GM19324 (cell line): ENCODE measurements at regions not wholly inside any gene's neighbourhood (a gene's known extent, or its start where the extent isn't known, plus 50 kb on each side); places are given as distances from the start of the nearest gene placed in this dataset.

Experiments used
- ATAC-seq: cut with Tn5 transposase; IDR thresholded peaks from one replicate; pipeline ENCODE4 v1.9.1; 2021; ENCODE audit warnings: mild to moderate bottlenecking, moderate library complexity; ENCODE audit not compliant: unreplicated experiment, low FRiP score

DNA sequence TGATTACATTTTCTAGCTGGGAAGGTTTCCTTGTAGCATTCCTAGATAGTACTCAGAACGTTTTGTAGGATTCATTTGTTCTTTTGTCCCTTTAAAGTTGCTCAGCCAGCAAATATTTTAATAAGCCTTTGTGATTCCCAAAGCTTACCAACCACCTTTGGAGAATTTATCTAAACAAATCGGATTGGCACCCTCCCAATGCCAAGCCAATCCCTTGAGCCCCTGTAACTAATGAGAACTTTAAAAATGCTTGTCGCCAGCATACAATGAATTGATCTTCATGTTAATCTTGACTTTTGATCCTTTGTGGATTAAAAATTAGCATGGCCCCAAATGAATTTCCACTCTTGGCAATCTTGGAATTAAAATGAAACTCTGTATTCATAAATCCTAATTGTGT, 559.5 kb downstream of the UTRN start:
- no peak for ATAC-seq

DNA sequence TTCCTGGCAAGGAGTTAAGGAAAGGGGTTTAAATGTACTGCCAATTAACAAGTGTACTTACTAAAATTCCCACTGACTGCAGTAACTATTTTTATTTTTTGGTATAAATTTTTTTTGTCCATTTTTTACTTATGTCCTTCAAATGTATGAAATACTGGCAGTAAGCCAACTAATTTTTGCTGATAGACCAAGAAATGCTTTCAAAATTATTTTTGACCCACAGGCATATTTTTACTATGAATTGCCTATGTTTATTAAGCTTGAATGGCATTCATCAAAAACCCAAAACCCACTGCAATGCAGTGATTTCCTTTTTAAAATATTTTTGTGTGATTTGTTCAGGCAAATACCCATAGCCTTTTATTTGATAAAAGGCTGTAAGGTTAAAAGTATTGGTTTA, 560.1 kb downstream of the UTRN start:
- ATAC-seq, result no peak

DNA sequence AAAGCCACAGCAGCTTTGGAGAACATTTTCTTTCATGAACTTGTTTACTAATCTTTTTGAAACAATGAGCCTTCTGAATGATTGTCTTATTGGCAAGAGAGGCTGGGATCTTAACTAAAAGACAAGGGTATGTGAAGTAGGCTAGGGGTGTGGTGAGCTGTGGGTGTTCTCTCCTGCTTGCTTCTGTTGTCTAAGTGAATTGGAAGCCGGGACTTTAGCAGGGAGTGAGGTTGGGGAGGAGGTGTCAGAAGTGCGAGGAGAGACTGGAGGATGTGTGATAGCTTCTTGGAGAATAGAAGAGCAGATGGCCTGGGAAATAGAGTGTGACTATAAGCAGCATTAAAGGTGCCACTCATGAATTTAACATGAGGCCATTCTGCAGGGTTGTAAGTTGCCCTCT, 562.8 kb downstream of the UTRN start:
- ATAC-seq, result no peak

DNA sequence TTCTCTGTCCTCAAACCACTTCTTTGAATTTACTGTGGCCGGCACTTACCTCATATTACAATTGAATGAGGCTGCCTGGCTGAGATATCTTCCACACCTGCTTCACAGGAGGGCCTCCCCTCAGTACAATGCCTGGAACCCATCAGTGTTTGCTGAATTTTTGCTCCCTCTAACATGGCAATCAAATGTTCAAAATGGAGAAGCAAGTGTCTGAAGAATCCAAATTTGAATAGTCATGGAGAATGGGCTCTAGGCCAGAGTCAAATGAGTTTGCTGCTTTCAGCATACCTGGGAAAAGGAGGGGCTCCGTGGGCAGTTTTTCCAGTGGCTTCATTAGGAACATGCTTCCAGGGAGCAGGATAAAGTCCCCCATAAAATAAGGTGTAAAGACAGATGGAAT, 564.8 kb downstream of the UTRN start:
- no peak for ATAC-seq

DNA sequence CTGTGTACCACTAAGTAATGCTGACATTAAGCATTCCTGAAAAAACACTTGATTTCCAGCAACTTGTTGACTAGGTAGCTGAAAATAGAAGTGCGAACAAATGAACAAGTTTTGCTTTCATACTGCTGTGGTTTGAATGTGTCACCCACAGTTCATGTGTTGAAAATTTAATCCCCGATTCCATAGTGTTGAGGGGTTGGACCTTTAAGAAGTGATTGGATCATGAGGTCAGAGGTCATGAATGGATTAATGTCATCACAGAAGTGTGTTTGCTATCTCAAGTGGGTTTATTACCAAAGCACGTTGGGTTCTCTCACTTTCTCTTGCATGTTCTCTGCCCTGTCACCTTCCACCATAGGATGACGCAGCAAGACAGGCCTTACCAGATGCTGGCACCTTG, 568.5 kb downstream of the UTRN start:
- no peak for ATAC-seq

DNA sequence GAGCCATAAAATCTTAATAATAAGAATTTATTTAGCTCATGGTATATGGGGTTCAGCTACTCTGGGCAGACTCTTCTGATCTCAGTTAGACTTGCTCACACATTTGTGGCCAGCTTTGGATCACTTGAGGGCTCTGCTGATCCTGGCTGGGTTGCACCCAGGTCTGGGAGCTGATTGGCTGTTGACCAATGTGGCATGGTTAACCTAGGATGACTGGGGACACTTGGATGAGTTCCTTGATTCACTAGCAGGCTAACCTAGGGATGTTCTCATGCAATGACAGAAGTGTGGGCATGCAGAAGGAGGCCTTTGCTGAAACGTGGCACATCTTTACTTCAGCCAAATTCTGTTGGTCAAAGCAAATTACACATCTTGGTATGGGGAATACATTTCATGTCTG, 569.5 kb downstream of the UTRN start:
- no peak for ATAC-seq

DNA sequence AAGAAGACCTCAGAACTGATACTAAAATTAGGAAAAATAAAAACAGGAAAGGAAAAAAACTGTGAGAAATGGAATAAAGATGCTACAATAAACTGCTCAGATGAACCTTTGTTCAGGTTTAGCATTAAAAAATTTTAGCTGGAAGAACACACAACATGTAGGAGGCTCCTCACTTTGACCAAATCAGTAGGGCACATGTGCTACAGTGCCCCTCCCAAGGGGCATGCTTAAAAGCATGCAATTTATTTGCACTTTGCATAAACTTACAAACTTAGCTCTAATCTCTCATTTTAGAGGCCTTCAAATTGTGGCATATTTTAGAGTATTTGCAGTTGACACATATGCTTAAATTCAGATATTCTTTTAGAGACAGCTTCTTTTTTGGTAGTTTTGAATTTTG, 570.2 kb downstream of the UTRN start:
- no peak for ATAC-seq

DNA sequence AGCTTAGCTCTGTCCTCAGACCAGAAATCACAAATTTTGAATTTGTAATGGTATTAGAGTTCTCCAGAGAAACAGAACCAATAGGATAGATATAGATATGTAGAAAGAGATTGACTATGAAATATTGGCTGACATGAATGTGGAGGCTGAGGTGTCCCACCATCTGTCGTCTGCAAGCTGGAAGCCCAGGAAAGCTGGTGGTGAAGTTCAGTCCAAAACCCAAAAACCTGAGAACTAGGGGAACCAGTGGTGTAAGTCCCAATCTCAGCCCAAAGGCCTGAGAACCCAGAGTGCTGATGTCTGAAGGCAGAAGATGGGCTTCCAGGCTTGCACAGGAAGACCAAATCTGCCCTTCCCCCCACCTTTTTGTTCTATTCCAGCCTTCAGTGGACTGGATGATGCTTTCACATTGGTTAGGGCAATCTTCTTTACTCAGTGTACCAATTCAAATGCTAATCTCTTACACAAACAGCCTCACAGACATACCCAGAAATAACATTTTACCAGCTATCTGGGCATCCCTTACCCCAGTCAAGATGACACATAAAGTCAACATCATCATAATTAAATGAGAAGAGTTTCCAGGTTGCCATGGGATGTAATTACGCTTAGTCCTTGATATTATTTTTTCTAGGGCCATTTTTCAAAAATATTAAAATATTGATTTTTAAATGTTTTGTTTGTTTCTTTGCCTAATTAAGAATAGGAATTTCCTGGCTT, 570.8 kb downstream of the UTRN start:
- ATAC-seq, result no peak

DNA sequence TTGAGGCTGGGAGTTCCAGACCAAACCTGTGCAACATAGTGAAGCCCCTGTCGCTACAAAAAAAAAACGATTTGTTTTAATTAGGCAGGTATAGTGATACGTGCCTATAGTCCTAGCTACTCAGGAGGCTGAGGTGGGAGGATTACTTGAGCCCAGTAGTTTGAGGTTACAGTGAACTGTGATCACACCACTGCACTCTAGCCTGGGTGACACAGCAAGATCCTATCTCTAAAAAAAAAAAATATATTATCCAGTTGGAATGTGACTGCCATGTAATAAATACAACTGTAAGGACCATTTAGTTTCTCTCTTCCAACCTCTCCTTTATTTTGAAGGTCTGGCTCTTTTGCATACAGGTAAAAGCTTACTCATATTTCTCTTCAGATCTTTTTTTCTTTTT, 571.5 kb downstream of the UTRN start:
- ATAC-seq, result no peak

DNA sequence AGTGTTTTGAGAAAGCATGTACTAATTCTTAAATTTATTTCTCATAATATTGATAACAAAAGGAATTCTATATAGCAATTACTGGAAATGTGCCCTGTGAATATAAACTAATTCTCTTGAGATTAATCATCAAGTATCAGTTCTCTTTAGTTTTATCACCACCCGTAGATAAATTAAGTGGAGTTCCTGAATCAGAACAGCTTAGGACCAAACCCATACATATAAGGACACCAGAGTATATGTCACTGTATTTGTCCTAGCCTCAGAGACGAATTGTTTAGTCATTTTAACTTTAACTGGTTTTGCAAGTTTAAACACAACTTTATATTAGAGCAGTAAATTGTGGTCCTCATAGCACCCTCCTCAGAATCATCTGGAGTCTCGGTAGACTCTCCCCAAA, 572.0 kb downstream of the UTRN start:
- no peak for ATAC-seq

DNA sequence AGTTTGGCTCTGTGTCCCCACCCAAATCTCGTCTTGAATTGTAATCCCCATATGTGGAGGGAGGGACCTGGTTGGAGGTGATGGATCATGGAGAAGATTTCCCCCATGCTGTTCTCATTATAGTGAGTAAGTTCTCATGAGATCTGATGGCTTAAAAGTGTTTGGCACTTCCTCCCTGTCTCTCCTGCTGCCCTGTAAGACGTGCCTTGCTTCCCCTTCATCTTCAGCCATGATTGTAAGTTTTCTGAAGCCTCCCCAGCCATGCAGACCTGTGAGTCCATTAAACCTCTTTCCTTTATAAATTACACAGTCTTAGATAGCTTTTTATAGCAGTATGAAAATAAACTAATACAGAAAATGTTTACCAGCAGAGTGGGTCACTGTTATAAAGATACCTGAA, 577.6 kb downstream of the UTRN start:
- no peak for ATAC-seq

DNA sequence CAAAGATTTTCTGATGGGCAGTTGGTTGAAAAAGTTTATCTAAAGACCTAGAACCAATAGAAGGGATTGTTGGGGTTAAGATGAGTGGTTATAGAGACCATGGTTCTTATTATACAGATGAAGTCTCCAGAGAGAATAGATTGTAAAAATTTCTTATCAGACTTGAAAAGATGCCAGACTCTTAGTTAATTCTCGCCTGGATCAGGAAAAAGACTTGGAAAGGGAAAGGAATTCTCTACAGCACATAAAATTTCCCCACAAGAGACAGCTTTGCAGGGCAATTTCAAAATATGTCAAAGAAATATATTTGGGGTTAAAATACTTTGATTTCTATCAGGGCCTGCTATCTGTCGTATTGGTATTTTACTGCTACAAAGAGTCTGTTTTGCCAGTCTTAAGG, 582.6 kb downstream of the UTRN start:
- no peak for ATAC-seq

DNA sequence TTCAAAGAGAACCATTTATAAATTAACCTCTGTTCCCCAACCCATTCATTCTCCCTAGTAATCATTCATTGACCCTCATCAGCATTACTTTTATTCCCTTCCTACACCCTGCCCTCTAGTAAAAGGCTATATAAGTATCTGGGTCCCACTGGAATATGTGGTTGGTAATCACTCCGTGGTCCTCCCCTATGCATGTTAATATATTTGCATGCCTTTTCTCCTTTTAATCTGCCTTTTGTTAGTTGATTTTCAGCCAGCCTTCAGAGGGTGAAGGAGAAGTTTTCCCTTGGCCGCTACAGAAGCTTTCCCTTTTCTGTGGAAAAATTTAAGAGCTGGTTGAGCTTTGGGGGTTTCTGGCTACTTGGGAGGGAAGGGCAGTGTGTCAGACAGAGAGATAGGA, 585.6 kb downstream of the UTRN start:
- no peak for ATAC-seq

DNA sequence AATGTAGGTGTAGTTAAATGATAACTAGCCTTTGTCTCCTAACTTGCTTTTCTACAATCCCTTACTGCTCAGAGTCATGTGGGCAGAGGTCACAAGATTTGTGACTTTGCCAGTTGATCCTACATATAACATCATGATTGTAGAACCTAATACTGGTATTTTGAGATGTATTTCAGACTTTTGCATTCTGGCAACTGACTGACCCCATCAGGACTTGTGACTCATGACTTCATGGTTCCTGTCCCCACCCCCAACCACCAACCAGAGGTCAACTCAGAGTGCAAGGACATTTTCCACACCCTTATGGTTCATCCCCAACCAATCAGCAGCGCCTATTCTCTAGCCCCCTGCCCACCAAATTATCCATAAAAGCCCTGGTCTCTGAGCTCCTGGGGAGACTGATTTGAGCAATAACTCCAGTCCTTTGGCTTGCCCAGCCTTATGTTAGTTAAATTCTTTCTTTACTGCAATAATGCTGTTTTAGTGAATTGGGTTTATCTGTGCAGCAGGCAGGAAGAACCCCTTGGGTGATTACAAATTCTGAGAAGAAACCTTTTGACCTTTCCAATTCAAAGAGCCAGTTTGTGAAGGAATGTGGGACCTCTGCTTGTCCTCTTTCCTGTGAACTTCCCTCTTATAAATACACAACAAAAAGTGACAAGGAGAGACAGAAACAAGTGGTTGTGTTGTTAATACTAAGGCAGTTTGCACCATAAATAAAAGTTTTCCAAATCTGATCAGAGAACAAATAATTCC, 588.7 kb downstream of the UTRN start:
- no peak for ATAC-seq

DNA sequence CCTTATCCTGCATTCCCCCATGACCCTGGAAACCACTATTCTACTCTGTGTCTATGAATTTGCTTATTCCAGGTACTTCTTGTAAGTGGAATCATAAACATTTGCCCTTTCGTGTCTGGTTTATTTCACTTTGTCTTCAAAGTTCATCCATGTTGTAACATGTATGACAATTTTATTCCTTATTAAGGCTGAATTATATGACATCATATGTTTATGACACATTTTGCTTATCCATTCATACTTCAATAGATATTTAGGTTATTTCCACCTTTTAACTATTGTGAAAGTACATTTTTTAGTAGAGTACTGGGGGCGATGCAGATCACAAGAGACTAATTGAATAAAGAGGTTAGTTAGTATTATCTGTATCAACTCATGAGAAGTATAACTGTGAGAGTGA, 591.6 kb downstream of the UTRN start:
- no peak for ATAC-seq

DNA sequence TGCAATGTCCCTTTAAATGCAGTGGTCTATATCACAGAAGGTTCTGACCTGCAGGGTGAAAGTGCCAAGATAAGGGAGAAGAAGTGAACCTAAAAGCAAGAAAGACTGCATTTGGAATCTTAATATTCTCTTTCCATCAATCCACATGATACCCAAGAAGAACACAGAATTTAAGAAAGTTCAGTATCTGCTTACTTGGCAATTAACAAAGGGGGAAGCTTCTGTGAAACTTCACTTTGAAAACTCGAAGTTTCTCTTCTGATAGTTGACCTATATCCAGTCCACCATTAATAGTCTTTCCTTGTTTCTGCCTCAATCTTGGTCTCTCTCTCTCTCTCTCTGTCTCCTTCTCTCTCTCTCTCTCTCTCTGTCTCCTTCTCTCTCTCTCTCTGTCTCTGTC, 592.0 kb downstream of the UTRN start:
- no peak for ATAC-seq

DNA sequence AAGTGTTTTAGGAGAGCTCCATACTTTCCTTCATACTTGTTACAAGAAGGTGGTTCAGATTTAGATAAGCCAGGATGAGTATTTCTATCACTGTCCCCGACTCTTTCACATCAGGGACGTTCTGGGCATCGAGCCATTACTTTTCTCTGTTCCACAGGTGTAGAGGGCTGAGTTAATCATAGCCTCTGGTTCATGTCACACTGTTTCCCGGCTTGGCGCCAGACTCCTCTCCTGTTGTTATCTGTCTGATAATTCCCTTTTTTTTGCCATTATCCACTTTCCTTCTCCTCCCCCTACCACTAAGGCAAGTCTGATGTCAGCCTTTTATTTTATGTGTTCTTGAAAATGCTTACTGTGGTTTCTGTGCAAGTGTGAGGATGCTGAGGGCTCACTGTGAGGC, 593.4 kb downstream of the UTRN start:
- ATAC-seq, result no peak

DNA sequence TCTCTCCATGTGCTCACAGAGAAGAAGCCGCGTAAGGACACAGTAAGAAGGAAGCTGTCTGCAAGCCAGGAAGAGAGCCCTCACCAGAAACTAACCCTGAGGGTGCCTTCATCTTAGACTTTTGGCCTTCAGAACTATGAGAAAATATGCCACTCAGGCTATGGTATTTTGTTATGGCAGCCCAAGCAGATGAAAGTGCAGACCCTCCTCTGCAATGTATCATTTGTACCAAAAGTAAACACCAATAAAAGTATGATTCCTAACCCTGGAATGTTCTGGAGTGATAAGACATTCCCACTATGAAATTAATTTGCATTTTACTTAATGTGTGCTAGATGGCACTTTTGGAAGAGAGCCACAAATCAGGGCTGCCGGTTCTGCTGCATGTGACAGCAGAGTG, 594.3 kb downstream of the UTRN start:
- ATAC-seq, result no peak

DNA sequence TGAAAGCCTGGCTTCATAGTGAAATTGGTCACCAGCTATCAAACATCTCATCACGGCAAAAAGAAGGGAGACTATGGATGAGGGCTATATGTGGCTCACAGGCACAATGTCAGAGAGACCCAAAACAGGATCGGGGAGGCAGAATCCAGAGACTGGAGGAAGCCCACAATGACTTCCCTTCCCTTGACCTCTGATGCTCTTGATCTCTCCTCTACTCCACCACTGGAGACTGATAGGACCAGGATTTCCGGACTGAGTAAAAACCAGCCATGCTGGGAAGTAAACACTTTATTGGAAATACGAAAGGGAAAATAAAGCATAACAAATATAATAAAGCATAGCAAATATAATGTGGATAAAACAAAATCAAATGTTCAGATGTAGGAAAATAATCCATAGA, 597.3 kb downstream of the UTRN start:
- ATAC-seq, result no peak

DNA sequence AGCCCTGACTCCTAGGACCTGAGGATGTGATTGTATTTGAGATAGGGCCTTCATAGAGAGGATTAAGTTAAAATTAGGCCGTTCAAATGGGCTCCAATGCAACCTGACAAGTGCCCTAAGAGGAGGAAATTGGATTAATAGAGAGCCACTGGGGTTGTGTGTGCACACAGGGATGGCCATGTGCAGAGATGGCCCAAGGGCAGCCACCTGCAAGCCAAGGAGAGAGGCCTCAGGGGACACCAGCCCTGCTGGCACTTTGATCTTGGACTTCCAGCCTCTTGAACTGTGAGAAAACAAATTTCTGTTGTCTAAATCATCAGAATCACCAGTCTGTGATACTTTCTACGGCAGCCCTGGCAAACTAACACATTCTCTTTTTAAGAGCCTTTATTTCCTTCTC, 598.8 kb downstream of the UTRN start:
- ATAC-seq, result no peak

DNA sequence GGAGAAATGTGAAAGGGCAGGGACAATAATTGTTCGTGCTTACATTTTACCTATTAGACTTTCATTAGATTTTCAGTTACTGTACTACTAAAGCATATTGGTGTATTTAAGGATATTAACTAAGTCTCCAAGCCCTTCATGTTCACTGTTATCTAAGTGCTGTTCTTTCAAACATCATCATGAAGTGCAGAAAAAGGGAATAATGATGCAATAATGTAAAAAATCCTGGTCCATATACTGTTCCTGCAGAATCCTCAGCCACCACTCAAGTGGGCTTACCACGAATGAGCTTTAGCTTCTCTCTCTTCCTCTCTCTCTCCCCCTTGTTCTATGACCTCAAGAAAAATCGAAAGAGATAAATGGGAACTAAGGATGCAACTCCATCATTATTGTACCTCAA, 600.7 kb downstream of the UTRN start:
- ATAC-seq, result no peak

DNA sequence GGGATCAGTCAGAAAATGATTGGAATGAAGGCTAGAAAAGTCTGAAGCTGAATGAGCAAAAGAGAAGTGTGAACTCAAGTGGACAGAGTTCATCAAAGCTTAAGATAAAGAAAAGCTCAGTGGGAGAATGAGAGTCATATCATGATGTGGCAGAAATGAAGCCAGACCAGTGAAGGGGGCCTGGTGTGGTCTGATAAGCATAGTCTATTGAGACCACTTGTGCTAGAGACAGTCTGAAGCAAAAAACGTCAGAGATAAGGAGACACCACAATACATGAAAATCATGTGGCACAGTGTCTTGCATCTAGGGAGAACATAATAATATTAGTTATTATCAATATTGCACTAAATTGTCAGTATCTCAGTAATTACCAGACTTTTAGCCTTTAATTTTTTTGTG, 601.5 kb downstream of the UTRN start:
- ATAC-seq, result no peak
